ENCODE measurements at regions not wholly inside any gene's neighbourhood (a gene's known extent, or its start where the extent isn't known, plus 50 kb on each side); places are given as distances from the start of the nearest gene placed in this dataset.

- no peaks in the 10 kb centered on the region for H3K36me3 ChIP-seq (ENCODE audit: control insufficient read depth in 5 of 5, insufficient read depth in 5 of 5, low read length in 5 of 5)
- H3K27ac ChIP-seq (ENCODE audit: low read depth, low read length) = no peak overlapping the region
- H3K9ac ChIP-seq (ENCODE audit: low read length in 5 of 5) = peak overlapping the region in 1 of 5 donors; percentile 21
- peak overlapping the region in 1 of 5 donors; percentile 20 for H3K4me3 ChIP-seq (ENCODE audit: low read depth in 1 of 5, low read length in 5 of 5)
- peaks cover 0 to 10% (median 7%) of the 10 kb centered on the region in 5 donors for H3K4me1 ChIP-seq (ENCODE audit: control insufficient read depth in 5 of 5, insufficient read depth in 5 of 5, low read length in 5 of 5)
- peaks cover 0 to 6% (median 0%) of the 10 kb centered on the region in 5 donors for H3K27me3 ChIP-seq (ENCODE audit: control insufficient read depth in 5 of 5, insufficient read depth in 4 of 5, low read length in 5 of 5)
- no peaks in the 10 kb centered on the region for H3K9me3 ChIP-seq (ENCODE audit: control insufficient read depth in 5 of 5, low read length in 5 of 5)
Measured at GRCh38 chr5:171668097-171668412, 117.6 kb upstream of the SMIM23 start.

GRCh38 chr5:171669571-171669970 is 116.0 kb upstream of the SMIM23 start:
- H3K4me3 ChIP-seq (ENCODE audit: low read depth in 1 of 5, low read length in 5 of 5) = no peak overlapping the region
- peaks cover 3 to 10% (median 6%) of the 10 kb centered on the region in 5 donors for H3K9me3 ChIP-seq (ENCODE audit: control insufficient read depth in 5 of 5, low read length in 5 of 5)
- H3K27ac ChIP-seq (ENCODE audit: low read depth, low read length) = no peak overlapping the region
- no peak overlapping the region for H3K9ac ChIP-seq (ENCODE audit: low read length in 5 of 5)
- peaks cover 0 to 10% (median 7%) of the 10 kb centered on the region in 5 donors for H3K4me1 ChIP-seq (ENCODE audit: control insufficient read depth in 5 of 5, insufficient read depth in 5 of 5, low read length in 5 of 5)
- H3K27me3 ChIP-seq (ENCODE audit: control insufficient read depth in 5 of 5, insufficient read depth in 4 of 5, low read length in 5 of 5) = peaks cover 0 to 6% (median 0%) of the 10 kb centered on the region in 5 donors
- H3K36me3 ChIP-seq (ENCODE audit: control insufficient read depth in 5 of 5, insufficient read depth in 5 of 5, low read length in 5 of 5) = no peaks in the 10 kb centered on the region

GRCh38 chr5:171672556-171672955 is 113.1 kb upstream of the SMIM23 start:
- no peak overlapping the region for H3K4me3 ChIP-seq (ENCODE audit: low read depth in 1 of 5, low read length in 5 of 5)
- no peak overlapping the region for H3K27ac ChIP-seq (ENCODE audit: low read depth, low read length)
- no peak overlapping the region for H3K9ac ChIP-seq (ENCODE audit: low read length in 5 of 5)
- peaks cover 3 to 10% (median 6%) of the 10 kb centered on the region in 5 donors for H3K9me3 ChIP-seq (ENCODE audit: control insufficient read depth in 5 of 5, low read length in 5 of 5)
- no peaks in the 10 kb centered on the region for H3K36me3 ChIP-seq (ENCODE audit: control insufficient read depth in 5 of 5, insufficient read depth in 5 of 5, low read length in 5 of 5)
- no peaks in the 10 kb centered on the region for H3K27me3 ChIP-seq (ENCODE audit: control insufficient read depth in 5 of 5, insufficient read depth in 4 of 5, low read length in 5 of 5)
- peaks cover 0 to 8% (median 6%) of the 10 kb centered on the region in 5 donors for H3K4me1 ChIP-seq (ENCODE audit: control insufficient read depth in 5 of 5, insufficient read depth in 5 of 5, low read length in 5 of 5)

GRCh38 chr5:171673328-171673727 is 112.3 kb upstream of the SMIM23 start:
- no peak overlapping the region for H3K9ac ChIP-seq (ENCODE audit: low read length in 5 of 5)
- no peaks in the 10 kb centered on the region for H3K4me1 ChIP-seq (ENCODE audit: control insufficient read depth in 5 of 5, insufficient read depth in 5 of 5, low read length in 5 of 5)

GRCh38 chr5:171673840-171674239 is 111.8 kb upstream of the SMIM23 start:
- peaks cover 3 to 10% (median 6%) of the 10 kb centered on the region in 5 donors for H3K9me3 ChIP-seq (ENCODE audit: control insufficient read depth in 5 of 5, low read length in 5 of 5)
- H3K27ac ChIP-seq (ENCODE audit: low read depth, low read length) = no peak overlapping the region
- H3K9ac ChIP-seq (ENCODE audit: low read length in 5 of 5) = no peak overlapping the region
- no peaks in the 10 kb centered on the region for H3K4me1 ChIP-seq (ENCODE audit: control insufficient read depth in 5 of 5, insufficient read depth in 5 of 5, low read length in 5 of 5)
- no peak overlapping the region for H3K4me3 ChIP-seq (ENCODE audit: low read depth in 1 of 5, low read length in 5 of 5)
- H3K36me3 ChIP-seq (ENCODE audit: control insufficient read depth in 5 of 5, insufficient read depth in 5 of 5, low read length in 5 of 5) = no peaks in the 10 kb centered on the region
- H3K27me3 ChIP-seq (ENCODE audit: control insufficient read depth in 5 of 5, insufficient read depth in 4 of 5, low read length in 5 of 5) = no peaks in the 10 kb centered on the region

More at GRCh38 chr5:171673328-171673727, 112.3 kb upstream of the SMIM23 start:
- no peak overlapping the region for H3K27ac ChIP-seq (ENCODE audit: low read depth, low read length)
- peaks cover 3 to 10% (median 6%) of the 10 kb centered on the region in 5 donors for H3K9me3 ChIP-seq (ENCODE audit: control insufficient read depth in 5 of 5, low read length in 5 of 5)
- no peaks in the 10 kb centered on the region for H3K36me3 ChIP-seq (ENCODE audit: control insufficient read depth in 5 of 5, insufficient read depth in 5 of 5, low read length in 5 of 5)
- H3K27me3 ChIP-seq (ENCODE audit: control insufficient read depth in 5 of 5, insufficient read depth in 4 of 5, low read length in 5 of 5) = no peaks in the 10 kb centered on the region
- no peak overlapping the region for H3K4me3 ChIP-seq (ENCODE audit: low read depth in 1 of 5, low read length in 5 of 5)

GRCh38 chr5:171675511-171675910 is 110.1 kb upstream of the SMIM23 start:
- H3K9ac ChIP-seq (ENCODE audit: low read length in 5 of 5) = no peak overlapping the region
- H3K27ac ChIP-seq (ENCODE audit: low read depth, low read length) = no peak overlapping the region
- no peaks in the 10 kb centered on the region for H3K4me1 ChIP-seq (ENCODE audit: control insufficient read depth in 5 of 5, insufficient read depth in 5 of 5, low read length in 5 of 5)
- H3K27me3 ChIP-seq (ENCODE audit: control insufficient read depth in 5 of 5, insufficient read depth in 4 of 5, low read length in 5 of 5) = no peaks in the 10 kb centered on the region
- peaks cover 3 to 10% (median 6%) of the 10 kb centered on the region in 5 donors for H3K9me3 ChIP-seq (ENCODE audit: control insufficient read depth in 5 of 5, low read length in 5 of 5)
- H3K4me3 ChIP-seq (ENCODE audit: low read depth in 1 of 5, low read length in 5 of 5) = no peak overlapping the region
- H3K36me3 ChIP-seq (ENCODE audit: control insufficient read depth in 5 of 5, insufficient read depth in 5 of 5, low read length in 5 of 5) = no peaks in the 10 kb centered on the region

- H3K36me3 ChIP-seq (ENCODE audit: control insufficient read depth in 5 of 5, insufficient read depth in 5 of 5, low read length in 5 of 5) = no peaks in the 10 kb centered on the region
- peaks cover 0 to under 1% (median 0%) of the 10 kb centered on the region in 5 donors for H3K4me1 ChIP-seq (ENCODE audit: control insufficient read depth in 5 of 5, insufficient read depth in 5 of 5, low read length in 5 of 5)
- peaks cover 0 to under 1% (median 0%) of the 10 kb centered on the region in 5 donors for H3K27me3 ChIP-seq (ENCODE audit: control insufficient read depth in 5 of 5, insufficient read depth in 4 of 5, low read length in 5 of 5)
- H3K9ac ChIP-seq (ENCODE audit: low read length in 5 of 5) = no peak overlapping the region
- H3K27ac ChIP-seq (ENCODE audit: low read depth, low read length) = no peak overlapping the region
- peaks cover 3 to 10% (median 6%) of the 10 kb centered on the region in 5 donors for H3K9me3 ChIP-seq (ENCODE audit: control insufficient read depth in 5 of 5, low read length in 5 of 5)
- no peak overlapping the region for H3K4me3 ChIP-seq (ENCODE audit: low read depth in 1 of 5, low read length in 5 of 5)
Measured at GRCh38 chr5:171676286-171676944, 109.2 kb upstream of the SMIM23 start.

GRCh38 chr5:171678646-171679045 is 107.0 kb upstream of the SMIM23 start:
- H3K27ac ChIP-seq (ENCODE audit: low read depth, low read length) = no peak overlapping the region

GRCh38 chr5:171680485-171680884 is 105.1 kb upstream of the SMIM23 start:
- Histone ChIP-seq H3K4me3 (ENCODE audit: low read depth in 1 of 5, low read length in 5 of 5) (no peak overlapping the region), H3K9ac (ENCODE audit: low read length in 5 of 5) (no peak overlapping the region), H3K9me3 (ENCODE audit: control insufficient read depth in 5 of 5, low read length in 5 of 5) (no peaks in the 10 kb centered on the region), H3K4me1 (ENCODE audit: control insufficient read depth in 5 of 5, insufficient read depth in 5 of 5, low read length in 5 of 5) (peaks cover 0 to 5% (median 0%) of the 10 kb centered on the region in 5 donors), H3K27me3 (ENCODE audit: control insufficient read depth in 5 of 5, insufficient read depth in 4 of 5, low read length in 5 of 5) (peaks cover 0 to 7% (median 5%) of the 10 kb centered on the region in 5 donors), H3K36me3 (ENCODE audit: control insufficient read depth in 5 of 5, insufficient read depth in 5 of 5, low read length in 5 of 5) (no peaks in the 10 kb centered on the region), H3K27ac (ENCODE audit: low read depth, low read length) (no peak overlapping the region)

More at GRCh38 chr5:171678646-171679045, 107.0 kb upstream of the SMIM23 start:
- no peak overlapping the region for H3K9ac ChIP-seq (ENCODE audit: low read length in 5 of 5)
- no peak overlapping the region for H3K4me3 ChIP-seq (ENCODE audit: low read depth in 1 of 5, low read length in 5 of 5)
- peaks cover 0 to 5% (median 0%) of the 10 kb centered on the region in 5 donors for H3K4me1 ChIP-seq (ENCODE audit: control insufficient read depth in 5 of 5, insufficient read depth in 5 of 5, low read length in 5 of 5)
- H3K36me3 ChIP-seq (ENCODE audit: control insufficient read depth in 5 of 5, insufficient read depth in 5 of 5, low read length in 5 of 5) = no peaks in the 10 kb centered on the region
- H3K27me3 ChIP-seq (ENCODE audit: control insufficient read depth in 5 of 5, insufficient read depth in 4 of 5, low read length in 5 of 5) = peaks cover 0 to 7% (median 5%) of the 10 kb centered on the region in 5 donors
- H3K9me3 ChIP-seq (ENCODE audit: control insufficient read depth in 5 of 5, low read length in 5 of 5) = peaks cover 2 to 8% (median 5%) of the 10 kb centered on the region in 5 donors

GRCh38 chr5:171681061-171681460 is 104.6 kb upstream of the SMIM23 start:
- Histone ChIP-seq H3K27ac (ENCODE audit: low read depth, low read length) (no peak overlapping the region), H3K36me3 (ENCODE audit: control insufficient read depth in 5 of 5, insufficient read depth in 5 of 5, low read length in 5 of 5) (no peaks in the 10 kb centered on the region), H3K27me3 (ENCODE audit: control insufficient read depth in 5 of 5, insufficient read depth in 4 of 5, low read length in 5 of 5) (peaks cover 0 to 7% (median 5%) of the 10 kb centered on the region in 5 donors), H3K9ac (ENCODE audit: low read length in 5 of 5) (no peak overlapping the region), H3K4me1 (ENCODE audit: control insufficient read depth in 5 of 5, insufficient read depth in 5 of 5, low read length in 5 of 5) (peaks cover 0 to 5% (median 0%) of the 10 kb centered on the region in 5 donors), H3K4me3 (ENCODE audit: low read depth in 1 of 5, low read length in 5 of 5) (no peak overlapping the region), H3K9me3 (ENCODE audit: control insufficient read depth in 5 of 5, low read length in 5 of 5) (no peaks in the 10 kb centered on the region)

Data from subcutaneous abdominal adipose tissue (tissue), 5 donors.